GM23338 (cell line): ENCODE measurements at regions not wholly inside any gene's neighbourhood (a gene's known extent, or its start where the extent isn't known, plus 50 kb on each side); places are given as distances from the start of the nearest gene placed in this dataset.
A peak's percentile ranks its signal among the peaks of the same experiment; 100 is the strongest.

Experiments
- ATAC-seq: fragments of 200-7000 bp; cut with Tn5 transposase; 3 replicates; pipeline ENCODE4 v1.9.1; 2020
- DNase-seq: peaks from one replicate; pipeline ENCODE4 v3.0.0-alpha.2; 2015; ENCODE audit warnings: low spot score
- H2AFZ ChIP-seq: fragments of 200-600 bp; sonication (generic); 2 replicates; pipeline ENCODE4 v1.8.0; 2016; ENCODE audit warnings: antibody characterized with exemption, mild to moderate bottlenecking, moderate library complexity
- H3F3A ChIP-seq: fragments of 200-600 bp; sonication (generic); replicated peaks from 2 replicates; pipeline ENCODE4 v1.8.0; 2017; ENCODE audit warnings: antibody characterized with exemption, mixed run types, low read depth
- H3K27ac ChIP-seq: fragments of 200-600 bp; sonication (generic); 2 replicates; pipeline ENCODE4 v1.6.1; 2016; ENCODE audit warnings: low read depth
- H3K27me3 ChIP-seq: fragments of 200-600 bp; sonication (generic); 2 replicates; pipeline ENCODE4 v1.8.0; 2016; ENCODE audit warnings: mild to moderate bottlenecking, mixed run types, moderate library complexity; ENCODE audit not compliant: insufficient read depth
- H3K36me3 ChIP-seq: fragments of 200-600 bp; sonication (generic); 2 replicates; pipeline ENCODE4 v1.8.0; 2016; ENCODE audit warnings: mild to moderate bottlenecking; ENCODE audit not compliant: insufficient read depth
- H3K4me1 ChIP-seq: fragments of 200-600 bp; sonication (generic); 2 replicates; pipeline ENCODE4 v1.8.0; 2016; ENCODE audit warnings: mild to moderate bottlenecking, moderate library complexity; ENCODE audit not compliant: insufficient read depth
- H3K4me2 ChIP-seq: fragments of 200-600 bp; sonication (generic); 2 replicates; pipeline ENCODE4 v1.7.1; 2017; ENCODE audit warnings: mixed run types
- H3K4me3 ChIP-seq: fragments of 200-600 bp; sonication (generic); 2 replicates; pipeline ENCODE4 v1.6.1; 2016; ENCODE audit warnings: mixed run types
- H3K79me2 ChIP-seq: fragments of 200-600 bp; sonication (generic); replicated peaks from 2 replicates; pipeline ENCODE4 v1.8.0; 2017; ENCODE audit warnings: mild to moderate bottlenecking; ENCODE audit not compliant: insufficient read depth
- H3K9me2 ChIP-seq: fragments of 200-600 bp; sonication (generic); 2 replicates; pipeline ENCODE4 v1.8.0; 2017; ENCODE audit not compliant: insufficient read depth
- H4K20me1 ChIP-seq: fragments of 200-600 bp; sonication (generic); replicated peaks from 2 replicates; pipeline ENCODE4 v1.8.0; 2017; ENCODE audit warnings: mild to moderate bottlenecking; ENCODE audit not compliant: insufficient read depth
- H3K27ac Mint-ChIP-seq: 2 replicates; pipeline ENCODE4 v1.8.0; 2020; ENCODE audit warnings: inconsistent platforms, mild to moderate bottlenecking, moderate library complexity, mixed read lengths
- H3K27me3 Mint-ChIP-seq: 3 replicates; pipeline ENCODE4 v1.8.0; 2022; ENCODE audit warnings: low read depth, mild to moderate bottlenecking, moderate library complexity, mixed read lengths, inconsistent platforms; ENCODE audit not compliant: insufficient read depth, poor library complexity
- H3K36me3 Mint-ChIP-seq: 3 replicates; pipeline ENCODE4 v1.8.0; 2021; ENCODE audit warnings: low read depth, mild to moderate bottlenecking, inconsistent platforms, moderate library complexity, mixed read lengths
- H3K4me1 Mint-ChIP-seq: 3 replicates; pipeline ENCODE4 v1.8.0; 2020; ENCODE audit warnings: mild to moderate bottlenecking, inconsistent platforms, mixed read lengths
- H3K4me3 Mint-ChIP-seq: 3 replicates; pipeline ENCODE4 v1.8.0; 2021; ENCODE audit warnings: moderate library complexity, mild to moderate bottlenecking, inconsistent platforms, mixed read lengths
- H3K9me3 Mint-ChIP-seq: 3 replicates; pipeline ENCODE4 v1.8.0; 2020; ENCODE audit warnings: moderate library complexity, mild to moderate bottlenecking, inconsistent platforms, mixed read lengths
- CREB1 ChIP-seq: fragments of 250-450 bp; sonication (Bioruptor Pico); IDR thresholded peaks from 2 replicates; pipeline ENCODE4 v1.5.0; 2020; ENCODE audit warnings: low read depth, mild to moderate bottlenecking, moderate library complexity
- EZH2 ChIP-seq: fragments of 200-600 bp; sonication (generic); IDR thresholded peaks from one replicate; pipeline ENCODE4 v1.8.0; 2017; ENCODE audit warnings: antibody characterized with exemption, mild to moderate bottlenecking, low read depth; ENCODE audit not compliant: unreplicated experiment
- EZH2phosphoT487 ChIP-seq: fragments of 200-600 bp; sonication (generic); IDR thresholded peaks from one replicate; pipeline ENCODE4 v1.8.1; 2018; ENCODE audit warnings: antibody characterized with exemption; ENCODE audit not compliant: unreplicated experiment
- JUNB ChIP-seq: IDR thresholded peaks from one replicate; pipeline ENCODE4 v1.6.1; 2016; ENCODE audit warnings: antibody characterized with exemption; ENCODE audit not compliant: unreplicated experiment
- NANOG ChIP-seq: IDR thresholded peaks from 2 replicates; pipeline ENCODE4 v1.6.1; 2016; ENCODE audit warnings: antibody characterized with exemption, borderline replicate concordance
- STAT1 ChIP-seq: IDR thresholded peaks from one replicate; pipeline ENCODE4 v1.6.1; 2016; ENCODE audit warnings: antibody characterized with exemption; ENCODE audit not compliant: unreplicated experiment
- ZNF114 ChIP-seq: fragments of 250-450 bp; sonication (Bioruptor Pico); IDR thresholded peaks from 2 replicates; pipeline ENCODE4 v1.5.0; 2020; ENCODE audit warnings: mild to moderate bottlenecking, moderate library complexity
- ZNF331 ChIP-seq: fragments of 250-450 bp; sonication (Bioruptor Pico); IDR thresholded peaks from 2 replicates; pipeline ENCODE4 v1.5.0; 2020; ENCODE audit warnings: low read depth, mild to moderate bottlenecking, moderate library complexity
- TF ChIP-seq, protein P1 (sequence below): IDR thresholded peaks from 2 replicates; pipeline ENCODE4 v1.6.1; 2016; ENCODE audit warnings: antibody characterized with exemption
- TF ChIP-seq, protein P2 (sequence below): IDR thresholded peaks from one replicate; pipeline ENCODE4 v1.6.1; 2018; ENCODE audit warnings: antibody characterized with exemption; ENCODE audit not compliant: unreplicated experiment
- TF ChIP-seq, protein P3 (sequence below), 2 experiments: fragments of 200-600 bp in 1 of 2; sonication (generic) in 1 of 2; conservative IDR thresholded peaks; 2 replicates each; pipeline versions ENCODE4 v1.5.1 to v1.6.1; 2016 to 2017; ENCODE audit warnings: antibody characterized with exemption in 2 of 2, low read depth in 2 of 2, mild to moderate bottlenecking in 2 of 2, moderate library complexity in 1 of 2

DNA sequence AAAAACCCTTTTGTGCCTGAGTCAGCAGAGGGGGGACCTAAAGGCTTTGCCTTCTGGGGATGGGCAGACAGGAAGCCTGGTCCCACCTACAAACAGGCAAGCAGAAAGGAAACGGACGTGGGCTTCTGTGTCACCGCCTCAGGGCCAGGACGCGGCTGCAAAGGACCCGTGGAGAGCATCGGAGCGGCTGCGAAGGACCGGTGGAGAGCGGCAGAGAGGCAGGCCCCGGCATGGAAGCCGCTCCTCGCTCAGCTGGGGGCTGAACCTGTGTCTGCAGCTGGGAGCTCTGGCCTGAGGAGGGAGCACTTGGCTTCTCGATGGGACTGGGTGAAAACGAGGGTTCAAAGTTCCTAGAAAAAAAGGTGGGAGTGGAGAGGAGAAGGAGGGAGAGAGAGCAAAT, 125.4 kb upstream of the PPP2R2D start:
- Mint-ChIP-seq H3K4me1 (no peaks in the 10 kb centered on the region; the same call in 2 of the 3 replicates), H3K36me3 (peaks cover 43% of the 10 kb centered on the region), H3K9me3 (peaks cover 59% of the 10 kb centered on the region), H3K4me3 (no peak overlapping the region), H3K27ac (no peak overlapping the region), H3K27me3 (peaks cover 15% of the 10 kb centered on the region)
- DNase-seq (no peak), ATAC-seq (peak; percentile 37; the same call in 2 of the 3 replicates)
- no peak overlapping the region for H3K27ac ChIP-seq
- no peaks in the 10 kb centered on the region for H3K79me2 ChIP-seq
- no peak overlapping the region for H3K4me3 ChIP-seq
- TF ChIP-seq, protein P1, sequence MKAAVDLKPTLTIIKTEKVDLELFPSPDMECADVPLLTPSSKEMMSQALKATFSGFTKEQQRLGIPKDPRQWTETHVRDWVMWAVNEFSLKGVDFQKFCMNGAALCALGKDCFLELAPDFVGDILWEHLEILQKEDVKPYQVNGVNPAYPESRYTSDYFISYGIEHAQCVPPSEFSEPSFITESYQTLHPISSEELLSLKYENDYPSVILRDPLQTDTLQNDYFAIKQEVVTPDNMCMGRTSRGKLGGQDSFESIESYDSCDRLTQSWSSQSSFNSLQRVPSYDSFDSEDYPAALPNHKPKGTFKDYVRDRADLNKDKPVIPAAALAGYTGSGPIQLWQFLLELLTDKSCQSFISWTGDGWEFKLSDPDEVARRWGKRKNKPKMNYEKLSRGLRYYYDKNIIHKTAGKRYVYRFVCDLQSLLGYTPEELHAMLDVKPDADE, result no peak
- TF ChIP-seq, protein P2, sequence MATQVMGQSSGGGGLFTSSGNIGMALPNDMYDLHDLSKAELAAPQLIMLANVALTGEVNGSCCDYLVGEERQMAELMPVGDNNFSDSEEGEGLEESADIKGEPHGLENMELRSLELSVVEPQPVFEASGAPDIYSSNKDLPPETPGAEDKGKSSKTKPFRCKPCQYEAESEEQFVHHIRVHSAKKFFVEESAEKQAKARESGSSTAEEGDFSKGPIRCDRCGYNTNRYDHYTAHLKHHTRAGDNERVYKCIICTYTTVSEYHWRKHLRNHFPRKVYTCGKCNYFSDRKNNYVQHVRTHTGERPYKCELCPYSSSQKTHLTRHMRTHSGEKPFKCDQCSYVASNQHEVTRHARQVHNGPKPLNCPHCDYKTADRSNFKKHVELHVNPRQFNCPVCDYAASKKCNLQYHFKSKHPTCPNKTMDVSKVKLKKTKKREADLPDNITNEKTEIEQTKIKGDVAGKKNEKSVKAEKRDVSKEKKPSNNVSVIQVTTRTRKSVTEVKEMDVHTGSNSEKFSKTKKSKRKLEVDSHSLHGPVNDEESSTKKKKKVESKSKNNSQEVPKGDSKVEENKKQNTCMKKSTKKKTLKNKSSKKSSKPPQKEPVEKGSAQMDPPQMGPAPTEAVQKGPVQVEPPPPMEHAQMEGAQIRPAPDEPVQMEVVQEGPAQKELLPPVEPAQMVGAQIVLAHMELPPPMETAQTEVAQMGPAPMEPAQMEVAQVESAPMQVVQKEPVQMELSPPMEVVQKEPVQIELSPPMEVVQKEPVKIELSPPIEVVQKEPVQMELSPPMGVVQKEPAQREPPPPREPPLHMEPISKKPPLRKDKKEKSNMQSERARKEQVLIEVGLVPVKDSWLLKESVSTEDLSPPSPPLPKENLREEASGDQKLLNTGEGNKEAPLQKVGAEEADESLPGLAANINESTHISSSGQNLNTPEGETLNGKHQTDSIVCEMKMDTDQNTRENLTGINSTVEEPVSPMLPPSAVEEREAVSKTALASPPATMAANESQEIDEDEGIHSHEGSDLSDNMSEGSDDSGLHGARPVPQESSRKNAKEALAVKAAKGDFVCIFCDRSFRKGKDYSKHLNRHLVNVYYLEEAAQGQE, result no peak
- TF ChIP-seq EZH2 (no peak), JUNB (no peak), NANOG (no peak)
- TF ChIP-seq, protein P3, sequence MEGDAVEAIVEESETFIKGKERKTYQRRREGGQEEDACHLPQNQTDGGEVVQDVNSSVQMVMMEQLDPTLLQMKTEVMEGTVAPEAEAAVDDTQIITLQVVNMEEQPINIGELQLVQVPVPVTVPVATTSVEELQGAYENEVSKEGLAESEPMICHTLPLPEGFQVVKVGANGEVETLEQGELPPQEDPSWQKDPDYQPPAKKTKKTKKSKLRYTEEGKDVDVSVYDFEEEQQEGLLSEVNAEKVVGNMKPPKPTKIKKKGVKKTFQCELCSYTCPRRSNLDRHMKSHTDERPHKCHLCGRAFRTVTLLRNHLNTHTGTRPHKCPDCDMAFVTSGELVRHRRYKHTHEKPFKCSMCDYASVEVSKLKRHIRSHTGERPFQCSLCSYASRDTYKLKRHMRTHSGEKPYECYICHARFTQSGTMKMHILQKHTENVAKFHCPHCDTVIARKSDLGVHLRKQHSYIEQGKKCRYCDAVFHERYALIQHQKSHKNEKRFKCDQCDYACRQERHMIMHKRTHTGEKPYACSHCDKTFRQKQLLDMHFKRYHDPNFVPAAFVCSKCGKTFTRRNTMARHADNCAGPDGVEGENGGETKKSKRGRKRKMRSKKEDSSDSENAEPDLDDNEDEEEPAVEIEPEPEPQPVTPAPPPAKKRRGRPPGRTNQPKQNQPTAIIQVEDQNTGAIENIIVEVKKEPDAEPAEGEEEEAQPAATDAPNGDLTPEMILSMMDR (conservative IDR thresholded peaks at IDR 0.05; ENCODE audit: low read depth in 2 of 2), result peak in 1 of 2 experiments; percentile 30; a peak in 2 of 4 replicates
- H3K4me1 ChIP-seq, result no peaks in the 10 kb centered on the region
- H3K27me3 ChIP-seq, result no peaks in the 10 kb centered on the region
- no peak overlapping the region for H3K4me2 ChIP-seq
- no peaks in the 10 kb centered on the region for H3F3A ChIP-seq
- no peaks in the 10 kb centered on the region for H3K36me3 ChIP-seq
- H2AFZ ChIP-seq, result no peak overlapping the region
- no peaks in the 10 kb centered on the region for H3K9me2 ChIP-seq
- H4K20me1 ChIP-seq, result no peaks in the 10 kb centered on the region

DNA sequence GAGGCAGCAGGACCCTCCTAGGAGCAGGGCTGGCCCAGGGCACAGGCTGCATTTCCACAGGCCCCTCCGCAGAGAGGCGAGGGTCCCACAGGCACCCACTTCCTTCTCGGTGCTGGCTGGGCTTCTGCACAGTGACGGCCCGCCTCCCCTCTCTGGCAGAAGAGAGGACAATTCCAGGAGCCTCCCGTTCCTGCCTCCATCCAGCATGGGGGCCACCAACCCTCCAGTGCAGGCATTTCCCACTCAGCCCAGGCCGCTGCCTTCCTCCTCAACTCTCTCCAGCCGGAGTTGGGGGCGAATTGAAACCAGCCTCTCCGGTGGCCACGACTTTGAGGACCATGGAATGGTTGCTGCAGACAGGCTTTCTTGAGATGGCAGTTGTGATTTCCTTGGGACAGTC, 125.0 kb upstream of the PPP2R2D start:
- no peak overlapping the region for H3K4me3 Mint-ChIP-seq
- Histone ChIP-seq H3F3A (no peaks in the 10 kb centered on the region), H3K4me3 (no peak overlapping the region), H3K4me2 (no peak overlapping the region), H3K36me3 (no peaks in the 10 kb centered on the region), H4K20me1 (no peaks in the 10 kb centered on the region), H3K27ac (no peak overlapping the region), H3K4me1 (no peaks in the 10 kb centered on the region), H3K79me2 (no peaks in the 10 kb centered on the region), H3K27me3 (no peaks in the 10 kb centered on the region), H2AFZ (no peak overlapping the region), H3K9me2 (no peaks in the 10 kb centered on the region)
- no peak for ATAC-seq
- H3K27me3 Mint-ChIP-seq, result peaks cover 18% of the 10 kb centered on the region
- DNase-seq, result no peak
- H3K4me1 Mint-ChIP-seq, result no peaks in the 10 kb centered on the region
- H3K36me3 Mint-ChIP-seq, result peaks cover 47% of the 10 kb centered on the region
- H3K27ac Mint-ChIP-seq, result no peak overlapping the region
- peaks cover 63% of the 10 kb centered on the region for H3K9me3 Mint-ChIP-seq
- no peak for TF ChIP-seq STAT1
- no peak for TF ChIP-seq JUNB
- no peak for TF ChIP-seq EZH2
- no peak for TF ChIP-seq CREB1
- no peak for TF ChIP-seq ZNF331 (CRISPR knock-in tag)
- TF ChIP-seq, protein P2, result no peak
- TF ChIP-seq ZNF114 (CRISPR knock-in tag), result no peak
- TF ChIP-seq EZH2phosphoT487, result no peak
- TF ChIP-seq, protein P3 (conservative IDR thresholded peaks at IDR 0.05; ENCODE audit: low read depth in 2 of 2), result no peak
